SK-N-DZ (cell line): ENCODE measurements at regions not wholly inside any gene's neighbourhood (a gene's known extent, or its start where the extent isn't known, plus 50 kb on each side); places are given as distances from the start of the nearest gene placed in this dataset.

Experiments used
- DNase-seq: peaks from one replicate; pipeline ENCODE4 v3.0.0-alpha.2; 2015; ENCODE audit warnings: low spot score

GRCh38 chr12:104858611-104859543 lies 99.2 kb downstream of the SLC41A2 start:
- DNase-seq = no peak

DNA sequence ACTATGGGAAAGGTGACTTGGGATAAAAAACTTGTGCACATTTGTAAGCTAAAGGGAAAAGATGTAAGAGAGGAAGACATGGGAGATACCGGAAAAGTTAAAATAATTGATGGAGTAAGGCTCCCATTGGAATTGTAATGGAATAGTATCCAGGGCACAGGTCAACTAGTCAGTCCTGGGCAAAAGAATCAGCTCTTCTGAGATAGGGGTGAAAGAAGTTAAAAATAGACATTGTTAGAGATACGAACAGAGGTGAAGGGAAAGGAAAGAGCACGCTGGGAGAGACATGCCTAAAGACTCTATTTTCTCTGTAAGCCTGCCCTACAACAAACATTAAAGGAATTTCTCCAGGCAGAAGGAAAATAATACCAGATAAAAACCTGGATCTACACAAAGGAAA lies 101.6 kb downstream of the SLC41A2 start:
- no peak for DNase-seq

DNA sequence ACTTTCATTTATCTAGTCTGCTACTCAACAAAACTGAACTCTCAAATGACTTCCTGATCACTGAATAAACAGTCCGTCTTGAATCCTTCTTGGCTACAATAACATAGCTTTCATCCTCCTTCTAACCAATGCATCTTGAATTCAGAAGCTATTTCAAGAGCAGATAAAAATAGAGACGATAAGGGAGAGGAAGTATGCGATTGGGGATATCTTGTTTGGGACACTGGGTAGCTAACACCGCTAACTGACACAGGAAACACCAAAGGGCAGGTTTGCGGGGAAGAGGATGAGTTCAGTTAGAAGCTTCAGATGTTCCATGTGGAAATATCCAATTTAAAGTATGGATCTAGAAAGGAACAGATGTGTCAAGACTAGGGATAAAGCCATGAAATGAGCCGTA lies 102.5 kb downstream of the SLC41A2 start:
- DNase-seq = no peak

DNA sequence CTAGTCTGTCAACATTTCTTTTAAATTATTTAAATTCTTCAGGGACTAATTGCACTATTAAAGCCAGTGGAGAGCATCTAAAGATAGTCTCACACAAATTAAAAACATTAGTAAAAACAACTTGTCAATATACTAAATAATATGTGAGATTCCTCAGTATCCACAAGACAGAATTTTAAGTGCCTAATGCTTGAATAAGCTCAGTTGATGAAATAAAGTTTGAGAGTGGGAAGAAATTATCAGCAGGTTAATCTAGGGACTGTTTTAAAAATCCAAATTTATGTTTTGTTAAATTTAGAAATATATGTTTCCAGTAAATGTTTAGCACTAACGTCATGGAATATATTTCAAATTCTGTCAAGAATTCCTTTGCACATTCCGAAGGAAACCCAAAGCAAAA lies 105.2 kb downstream of the SLC41A2 start:
- no peak for DNase-seq

DNA sequence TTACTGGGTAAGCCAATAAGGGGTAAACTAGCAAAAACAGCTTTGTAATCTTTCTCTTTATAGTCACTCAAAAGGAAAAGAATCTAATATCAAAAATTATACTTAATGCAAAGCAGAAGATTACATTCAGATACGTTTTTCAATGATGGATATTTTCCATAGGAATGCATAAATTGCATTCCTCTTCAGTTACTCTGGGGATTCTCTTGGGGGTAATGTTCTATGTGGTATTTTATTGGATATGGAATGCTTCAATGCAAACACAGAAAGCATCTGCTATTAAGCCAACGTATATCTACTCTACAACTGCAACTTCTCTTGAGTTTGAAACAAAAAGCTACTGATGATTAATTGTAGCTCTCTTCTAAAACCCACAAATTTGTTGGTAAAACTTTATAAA lies 106.0 kb downstream of the SLC41A2 start:
- DNase-seq = no peak

DNA sequence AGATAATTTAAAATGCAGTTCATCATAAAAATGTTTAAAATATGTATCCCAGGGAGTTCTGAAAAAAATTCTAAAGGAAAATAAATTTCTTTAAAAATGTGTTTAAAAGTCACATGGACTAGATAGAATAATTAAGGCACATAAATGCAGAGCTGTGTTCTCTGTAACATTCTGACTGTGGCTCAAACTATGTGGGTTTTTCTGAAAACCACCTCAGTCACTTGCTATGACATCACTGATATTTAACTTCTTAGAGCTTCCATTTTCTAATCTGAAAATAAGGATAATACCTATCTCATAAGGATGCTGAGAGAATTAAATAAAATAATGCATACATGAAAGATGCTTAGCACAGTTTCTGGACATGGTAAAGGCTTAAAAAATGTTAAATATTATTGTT lies 107.3 kb downstream of the SLC41A2 start:
- DNase-seq = no peak

- DNase-seq = no peak
Observed at GRCh38 chr12:104846056-104846767, 111.9 kb downstream of the SLC41A2 start.

GRCh38 chr12:104844123-104844522 lies 114.0 kb downstream of the SLC41A2 start:
- no peak for DNase-seq

- no peak for DNase-seq
Observed at GRCh38 chr12:104840262-104840661, 117.8 kb downstream of the SLC41A2 start.

GRCh38 chr12:104835317-104835716 lies 122.8 kb downstream of the SLC41A2 start:
- no peak for DNase-seq

DNA sequence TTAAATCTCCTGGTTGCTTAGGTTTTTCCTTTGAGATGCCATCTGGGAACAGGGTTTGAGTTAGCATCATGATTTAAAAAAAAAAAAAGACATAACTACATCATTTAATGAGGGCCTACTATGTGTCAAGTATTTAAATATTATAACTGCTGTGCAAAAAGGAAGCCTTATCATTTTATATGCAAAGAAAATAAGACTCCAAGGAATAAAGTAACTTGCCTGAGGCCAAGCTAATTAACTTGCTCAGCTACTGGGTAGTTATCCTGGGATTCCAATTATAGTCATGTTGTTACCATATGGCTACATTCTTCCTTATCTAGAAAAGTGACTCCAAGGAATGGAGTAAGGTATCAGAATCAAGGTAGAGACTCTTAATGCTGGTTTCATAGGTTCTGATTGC lies 123.5 kb downstream of the SLC41A2 start:
- no peak for DNase-seq

- no peak for DNase-seq
Observed at GRCh38 chr12:104833756-104834155, 124.3 kb downstream of the SLC41A2 start.

GRCh38 chr12:104828015-104828414 lies 130.1 kb downstream of the SLC41A2 start:
- no peak for DNase-seq

DNA sequence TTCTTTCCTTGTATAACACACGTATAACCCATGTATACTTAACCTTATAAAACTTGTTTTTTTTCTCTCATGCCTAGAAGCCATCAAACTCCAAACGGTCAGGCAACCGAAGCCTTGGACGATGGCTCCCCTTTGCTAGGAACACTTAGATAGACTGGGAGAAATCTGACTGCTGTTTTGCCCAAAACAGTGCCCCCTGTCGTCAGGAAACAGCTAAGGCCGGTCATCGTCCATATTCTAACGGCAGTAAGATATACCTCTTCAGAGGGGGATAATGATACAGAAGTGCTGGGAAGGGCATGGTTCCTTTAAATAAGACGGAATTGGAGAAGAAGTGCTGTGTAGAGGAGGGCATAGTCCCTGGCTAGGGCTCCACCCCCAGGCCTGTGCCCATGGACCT lies 130.5 kb downstream of the SLC41A2 start:
- no peak for DNase-seq

- DNase-seq = no peak
Observed at GRCh38 chr12:104825408-104825807, 132.7 kb downstream of the SLC41A2 start.

GRCh38 chr12:104823985-104824461 lies 134.1 kb downstream of the SLC41A2 start:
- DNase-seq = no peak

DNA sequence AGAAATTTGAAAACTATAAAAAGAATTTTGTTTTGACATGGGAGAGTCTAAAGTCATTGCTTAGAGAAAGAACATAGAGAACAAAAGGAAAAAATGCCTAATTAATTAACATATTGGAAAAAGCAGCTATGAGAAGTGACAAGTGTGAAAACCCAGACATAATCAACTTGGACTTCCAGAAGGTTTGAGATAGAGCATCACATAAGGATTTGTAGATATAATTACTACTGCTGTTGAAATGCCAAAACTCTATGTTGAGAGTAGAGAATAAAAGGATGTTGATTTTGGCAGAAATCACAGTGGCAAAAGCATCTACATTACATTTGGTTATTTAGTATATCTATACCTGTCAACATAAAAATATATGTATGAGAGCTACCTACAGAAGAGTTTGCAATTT lies 135.1 kb downstream of the SLC41A2 start:
- DNase-seq = no peak

- DNase-seq = no peak
Observed at GRCh38 chr12:104816845-104817503, 141.1 kb downstream of the SLC41A2 start.

- DNase-seq = no peak
Observed at GRCh38 chr12:104815935-104816334, 142.2 kb downstream of the SLC41A2 start.

GRCh38 chr12:104814944-104815343 lies 143.1 kb downstream of the SLC41A2 start:
- DNase-seq = no peak
